ENCODE measurements at regions not wholly inside any gene's neighbourhood (a gene's known extent, or its start where the extent isn't known, plus 50 kb on each side); places are given as distances from the start of the nearest gene placed in this dataset.

DNA sequence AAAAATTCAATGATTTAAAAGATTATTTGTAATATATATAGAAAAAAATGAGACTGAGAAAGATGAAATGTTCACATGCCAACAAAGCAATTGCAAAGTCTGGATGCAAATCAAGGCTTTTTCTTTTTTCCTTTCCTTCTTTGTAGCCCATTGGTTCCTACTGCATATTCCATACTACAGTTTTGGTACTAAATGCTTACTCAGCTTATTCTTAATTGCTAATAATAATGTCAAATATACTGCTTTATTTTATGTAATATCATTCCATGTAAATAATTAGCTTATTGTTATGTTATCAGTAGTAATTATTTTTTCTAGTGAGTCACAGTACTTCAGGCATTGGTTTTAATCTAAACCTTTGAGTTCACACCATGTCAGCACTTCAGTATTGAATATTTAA, 407.4 kb upstream of the LRRTM1 start:
- TF ChIP-seq, protein P1, sequence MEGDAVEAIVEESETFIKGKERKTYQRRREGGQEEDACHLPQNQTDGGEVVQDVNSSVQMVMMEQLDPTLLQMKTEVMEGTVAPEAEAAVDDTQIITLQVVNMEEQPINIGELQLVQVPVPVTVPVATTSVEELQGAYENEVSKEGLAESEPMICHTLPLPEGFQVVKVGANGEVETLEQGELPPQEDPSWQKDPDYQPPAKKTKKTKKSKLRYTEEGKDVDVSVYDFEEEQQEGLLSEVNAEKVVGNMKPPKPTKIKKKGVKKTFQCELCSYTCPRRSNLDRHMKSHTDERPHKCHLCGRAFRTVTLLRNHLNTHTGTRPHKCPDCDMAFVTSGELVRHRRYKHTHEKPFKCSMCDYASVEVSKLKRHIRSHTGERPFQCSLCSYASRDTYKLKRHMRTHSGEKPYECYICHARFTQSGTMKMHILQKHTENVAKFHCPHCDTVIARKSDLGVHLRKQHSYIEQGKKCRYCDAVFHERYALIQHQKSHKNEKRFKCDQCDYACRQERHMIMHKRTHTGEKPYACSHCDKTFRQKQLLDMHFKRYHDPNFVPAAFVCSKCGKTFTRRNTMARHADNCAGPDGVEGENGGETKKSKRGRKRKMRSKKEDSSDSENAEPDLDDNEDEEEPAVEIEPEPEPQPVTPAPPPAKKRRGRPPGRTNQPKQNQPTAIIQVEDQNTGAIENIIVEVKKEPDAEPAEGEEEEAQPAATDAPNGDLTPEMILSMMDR (IDR thresholded peaks at IDR 0.05) = no peak
- no peak for TF ChIP-seq ZFX (IDR thresholded peaks at IDR 0.05; ENCODE audit: borderline replicate concordance)
- no peak overlapping the region for H3K27ac ChIP-seq

DNA sequence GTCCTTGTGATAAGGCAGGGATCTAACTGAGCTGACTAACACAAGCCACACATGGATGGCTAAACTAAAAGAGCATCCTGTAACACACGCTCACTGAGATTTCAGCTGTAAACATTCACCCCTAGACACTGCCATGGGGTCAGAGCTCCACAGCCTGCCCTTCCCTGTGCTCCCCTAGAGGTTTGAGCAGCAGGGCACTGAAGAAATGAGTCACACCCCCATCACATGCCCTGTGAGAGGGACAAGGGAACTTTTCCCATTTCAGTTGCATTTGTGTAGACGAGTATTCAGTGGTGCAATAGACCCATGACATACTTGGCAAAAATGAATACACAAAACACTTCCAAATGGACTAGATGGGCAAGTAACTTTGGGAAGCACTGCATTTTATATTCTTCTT, 402.4 kb upstream of the LRRTM1 start:
- H3K27ac ChIP-seq = no peak overlapping the region
- TF ChIP-seq, protein P1 (IDR thresholded peaks at IDR 0.05) = no peak
- TF ChIP-seq ZFX (IDR thresholded peaks at IDR 0.05; ENCODE audit: borderline replicate concordance) = no peak

DNA sequence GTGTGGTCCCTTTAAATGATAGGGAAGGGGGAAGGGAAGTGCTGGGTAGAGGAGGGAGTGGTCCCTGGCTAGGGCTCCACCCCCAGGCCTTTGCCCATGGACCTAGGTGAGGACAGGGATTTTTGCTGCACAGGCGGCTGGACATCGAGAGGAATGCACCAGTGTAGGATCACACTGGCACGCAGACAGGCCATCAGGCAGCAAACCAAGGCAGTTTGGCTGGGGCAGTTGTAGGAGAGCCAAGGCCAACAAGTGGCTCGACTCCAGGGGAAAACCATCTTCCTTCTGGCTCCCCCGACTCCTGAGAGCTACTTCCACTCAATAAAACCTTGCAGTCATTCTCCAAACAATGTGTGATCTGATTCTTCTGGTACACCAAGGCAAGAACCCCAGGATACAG, 402.0 kb upstream of the LRRTM1 start:
- TF ChIP-seq, protein P1 (IDR thresholded peaks at IDR 0.05) = no peak
- no peak for TF ChIP-seq ZFX (IDR thresholded peaks at IDR 0.05; ENCODE audit: borderline replicate concordance)
- no peak overlapping the region for H3K27ac ChIP-seq

DNA sequence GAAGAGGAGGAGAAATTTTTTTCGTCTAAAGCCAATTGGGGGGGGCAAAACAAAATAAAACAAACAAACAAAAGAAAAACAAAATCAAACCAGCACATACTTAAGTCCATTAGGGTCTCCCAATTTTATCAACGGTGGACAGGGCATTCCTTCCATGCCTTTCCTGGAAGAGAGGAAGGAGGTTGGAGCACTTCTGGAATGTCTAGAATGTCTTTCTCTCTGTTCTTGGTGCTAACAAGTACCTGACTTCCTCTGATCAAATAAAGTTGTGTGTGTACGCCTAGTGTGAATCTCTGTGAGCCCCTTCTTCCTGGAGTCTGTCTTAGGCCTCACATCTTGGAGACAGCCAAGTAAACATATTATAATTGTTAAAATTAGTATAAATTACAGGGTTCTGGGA, 399.0 kb upstream of the LRRTM1 start:
- no peak overlapping the region for H3K27ac ChIP-seq
- TF ChIP-seq, protein P1 (IDR thresholded peaks at IDR 0.05) = no peak
- TF ChIP-seq ZFX (IDR thresholded peaks at IDR 0.05; ENCODE audit: borderline replicate concordance) = no peak

DNA sequence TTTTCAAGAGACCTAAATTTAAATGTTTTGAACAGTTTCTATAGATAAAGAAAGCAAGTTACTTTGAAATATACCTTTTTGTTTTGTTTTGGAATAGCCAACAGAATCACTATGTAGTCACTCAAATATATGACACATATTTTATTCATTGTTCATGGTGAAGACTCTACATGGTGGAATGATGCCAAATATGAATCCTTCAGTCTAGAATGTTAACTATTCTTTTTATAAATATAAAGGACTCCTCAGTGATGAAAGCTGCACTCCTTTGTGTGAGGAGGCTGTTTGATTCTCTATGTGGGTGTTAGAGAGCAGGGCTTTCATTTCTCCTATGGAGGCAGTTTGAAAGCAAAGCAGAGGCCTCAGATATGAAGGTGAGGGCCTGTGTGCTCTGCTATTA, 396.4 kb upstream of the LRRTM1 start:
- TF ChIP-seq, protein P1 (IDR thresholded peaks at IDR 0.05) = no peak
- no peak for TF ChIP-seq ZFX (IDR thresholded peaks at IDR 0.05; ENCODE audit: borderline replicate concordance)
- no peak overlapping the region for H3K27ac ChIP-seq

Measured in 22Rv1 (cell line).